ENCODE measurements at regions not wholly inside any gene's neighbourhood (a gene's known extent, or its start where the extent isn't known, plus 50 kb on each side); places are given as distances from the start of the nearest gene placed in this dataset.

- ChIA-PET RAD21 (ENCODE audit: low non-redundant PET in 1 of 2, low total read pairs in 2 of 2, uncharacterized antibody in 2 of 2, unreplicated experiment in 2 of 2) (no interaction called here), CTCF (no interaction called here), POLR2A (interaction anchor here (1.3 to 5.1 kb wide), 6 partner anchors 24 to 86 kb away, joined by 4 to 54 read pairs (median 5); partner anchors contain the start of gene ARHGAP29)
- H3K27ac ChIP-seq (ENCODE audit: low read depth, low read length): peak overlapping the region; percentile 90
- peaks cover 7% of the 10 kb centered on the region; the same call in 1 of the 2 replicates for H3K79me2 ChIP-seq (ENCODE audit: insufficient read depth, low read length)
- H3K27me3 ChIP-seq (ENCODE audit: insufficient read depth, low read length): no peaks in the 10 kb centered on the region
- peak overlapping the region; percentile 67 for H3K9ac ChIP-seq (ENCODE audit: low read length)
- H3K36me3 ChIP-seq (ENCODE audit: control insufficient read depth in 1 of 2, insufficient read depth in 2 of 2, low read length in 2 of 2): no peaks in the 10 kb centered on the region
- no peak for DNase-seq (ENCODE audit: low read depth, low spot score)
- no peak for TF ChIP-seq RAD21 (IDR thresholded peaks at IDR 0.05; ENCODE audit: low read depth)
- TF ChIP-seq ZNF274 (IDR thresholded peaks at IDR 0.05; ENCODE audit: low read depth, low read length): no peak
- TF ChIP-seq TCF7L2 (IDR thresholded peaks at IDR 0.05; ENCODE audit: borderline replicate concordance, extremely low read depth, insufficient read depth, insufficient read length): peak; percentile 57
- 0 out of 2 replicates have a peak, but pooled peaks have one; percentile 1 for TF ChIP-seq POLR2AphosphoS5 (IDR thresholded peaks at IDR 0.05; ENCODE audit: low read depth, low read length)
- no peak for TF ChIP-seq ATF3 (IDR thresholded peaks at IDR 0.05)
- TF ChIP-seq CBX3 (IDR thresholded peaks at IDR 0.05; ENCODE audit: low read depth): no peak
- peak; percentile 15 for TF ChIP-seq POLR2A (IDR thresholded peaks at IDR 0.05; ENCODE audit: borderline replicate concordance, extremely low read depth, insufficient read depth, insufficient read length)
- peak overlapping the region in 1 of 2 experiments; percentile 29; a peak in 1 of 4 replicates for H3K4me3 ChIP-seq (replicated peaks in 1 of 2; ENCODE audit: low read depth in 1 of 2, low read length in 2 of 2)
- no peak overlapping the region for H2AFZ ChIP-seq (ENCODE audit: low read depth, low read length, poor library complexity, severe bottlenecking)
- H3K9me3 ChIP-seq (ENCODE audit: control insufficient read depth in 1 of 2, insufficient read depth in 1 of 2, low read depth in 1 of 2, low read length in 2 of 2): no peaks in the 10 kb centered on the region
- ATAC-seq: no peak
- no peaks in the 10 kb centered on the region for H4K20me1 ChIP-seq (ENCODE audit: insufficient read depth)
- BruUV-seq (replicated peaks): TSS peak; percentile 95
- no peaks in the 10 kb centered on the region for H3K9me2 ChIP-seq (ENCODE audit: insufficient read depth)
- peaks cover 88 to 99% of the 10 kb centered on the region in 2 experiments for H3K4me1 ChIP-seq (ENCODE audit: control insufficient read depth in 1 of 2, insufficient read depth in 2 of 2, low read length in 2 of 2)
- peak overlapping the region; percentile 74 for H3K4me2 ChIP-seq (ENCODE audit: low read length)
- intact Hi-C loops (cut with micrococcal nuclease): no loop called here
Measured at GRCh38 chr1:94323311-94324177, 86.2 kb upstream of the ARHGAP29 start.

- peak overlapping the region; percentile 67 for H3K9ac ChIP-seq (ENCODE audit: low read length)
- peaks cover 88 to 99% of the 10 kb centered on the region in 2 experiments for H3K4me1 ChIP-seq (ENCODE audit: control insufficient read depth in 1 of 2, insufficient read depth in 2 of 2, low read length in 2 of 2)
- RAD21 ChIA-PET (ENCODE audit: low non-redundant PET in 1 of 2, low total read pairs in 2 of 2, uncharacterized antibody in 2 of 2, unreplicated experiment in 2 of 2): no interaction called here
- H3K27ac ChIP-seq (ENCODE audit: low read depth, low read length): peak overlapping the region; percentile 90
- no TSS peak for BruUV-seq (replicated peaks)
- H3K4me3 ChIP-seq (replicated peaks in 1 of 2; ENCODE audit: low read depth in 1 of 2, low read length in 2 of 2): peak overlapping the region in 1 of 2 experiments; percentile 29; a peak in 1 of 4 replicates
- H3K9me2 ChIP-seq (ENCODE audit: insufficient read depth): no peaks in the 10 kb centered on the region
- no peaks in the 10 kb centered on the region for H3K36me3 ChIP-seq (ENCODE audit: control insufficient read depth in 1 of 2, insufficient read depth in 2 of 2, low read length in 2 of 2)
- peaks cover 3% of the 10 kb centered on the region; the same call in 1 of the 2 replicates for H3K79me2 ChIP-seq (ENCODE audit: insufficient read depth, low read length)
- H3K27me3 ChIP-seq (ENCODE audit: insufficient read depth, low read length): no peaks in the 10 kb centered on the region
- peak; percentile 84 for DNase-seq (ENCODE audit: low read depth, low spot score)
- peak overlapping the region; percentile 74 for H3K4me2 ChIP-seq (ENCODE audit: low read length)
- H4K20me1 ChIP-seq (ENCODE audit: insufficient read depth): no peaks in the 10 kb centered on the region
- ATAC-seq: peak; percentile 73
- no peaks in the 10 kb centered on the region for H3K9me3 ChIP-seq (ENCODE audit: control insufficient read depth in 1 of 2, insufficient read depth in 1 of 2, low read depth in 1 of 2, low read length in 2 of 2)
- H2AFZ ChIP-seq (ENCODE audit: low read depth, low read length, poor library complexity, severe bottlenecking): no peak overlapping the region
- POLR2A ChIA-PET: interaction anchor here (1.8 to 2.3 kb wide), 2 partner anchors 75 to 85 kb away, joined by 4 to 5 read pairs; partner anchors contain the start of gene ARHGAP29
- CTCF ChIA-PET: no interaction called here
- intact Hi-C loops (cut with micrococcal nuclease): no loop called here
- TF ChIP-seq SIN3A (IDR thresholded peaks at IDR 0.05; ENCODE audit: low read depth) (no peak), MAX (IDR thresholded peaks at IDR 0.05) (peak; percentile 66; the same call in 1 of the 2 replicates), FOSL1 (IDR thresholded peaks at IDR 0.05; ENCODE audit: low read depth) (no peak), JUND (IDR thresholded peaks at IDR 0.05) (peak; percentile 25; the same call in 1 of the 2 replicates), RAD21 (IDR thresholded peaks at IDR 0.05; ENCODE audit: low read depth) (no peak; the same call in 1 of the 2 replicates), ZFX (IDR thresholded peaks at IDR 0.05) (no peak), SP1 (IDR thresholded peaks at IDR 0.05; ENCODE audit: low read depth) (peak; percentile 62; the same call in 1 of the 2 replicates), ZBTB33 (IDR thresholded peaks at IDR 0.05; ENCODE audit: extremely low read depth, insufficient replicate concordance, low read length) (no peak), CBX3 (IDR thresholded peaks at IDR 0.05; ENCODE audit: low read depth) (no peak; the same call in none of the 2 replicates), SRF (IDR thresholded peaks at IDR 0.05; ENCODE audit: low read depth) (no peak), POLR2A (IDR thresholded peaks at IDR 0.05; ENCODE audit: borderline replicate concordance, extremely low read depth, insufficient read depth, insufficient read length) (no peak), EGR1 (IDR thresholded peaks at IDR 0.05; ENCODE audit: low read depth) (peak; percentile 80), EZH2 (IDR thresholded peaks at IDR 0.05) (no peak), TCF7L2 (IDR thresholded peaks at IDR 0.05; ENCODE audit: borderline replicate concordance, extremely low read depth, insufficient read depth, insufficient read length) (peak; percentile 47)
Measured at GRCh38 chr1:94322696-94323095, 85.3 kb upstream of the ARHGAP29 start.

Measured in HCT116 (cell line).